Hepatocyte (in vitro differentiated cells): ENCODE measurements at regions not wholly inside any gene's neighbourhood (a gene's known extent, or its start where the extent isn't known, plus 50 kb on each side); places are given as distances from the start of the nearest gene placed in this dataset.
A peak's percentile ranks its signal among the peaks of the same experiment; 100 is the strongest.
"Not testable (repeated sequence)": the region's sequence is repeated elsewhere in the genome, so short reads cannot be mapped to it uniquely, and the experiment has no call there.

Source experiments
- DNase-seq: peaks from one replicate; pipeline ENCODE4 v3.0.0-alpha.2; 2016; ENCODE audit warnings: low spot score
- H2AFZ ChIP-seq: fragments of 200-600 bp; sonication (generic); 2 replicates; pipeline ENCODE4 v1.6.0; 2016; ENCODE audit warnings: antibody characterized with exemption, mild to moderate bottlenecking
- H3K27ac ChIP-seq: fragments of 200-600 bp; sonication (generic); 2 replicates; pipeline ENCODE4 v1.5.1; 2016; ENCODE audit warnings: mild to moderate bottlenecking
- H3K27me3 ChIP-seq: fragments of 200-600 bp; sonication (generic); 2 replicates; pipeline ENCODE4 v1.6.1; 2016
- H3K36me3 ChIP-seq: fragments of 200-600 bp; sonication (generic); replicated peaks from 2 replicates; pipeline ENCODE4 v1.5.1; 2016; ENCODE audit warnings: low read depth; ENCODE audit not compliant: insufficient read depth
- H3K4me1 ChIP-seq: fragments of 200-600 bp; sonication (generic); 2 replicates; pipeline ENCODE4 v1.5.1; 2016; ENCODE audit warnings: mild to moderate bottlenecking, moderate library complexity; ENCODE audit not compliant: insufficient read depth
- H3K4me2 ChIP-seq: fragments of 200-600 bp; sonication (generic); 2 replicates; pipeline ENCODE4 v1.6.0; 2016
- H3K4me3 ChIP-seq: fragments of 200-600 bp; sonication (generic); 2 replicates; pipeline ENCODE4 v1.5.1; 2016; ENCODE audit warnings: mild to moderate bottlenecking
- H3K79me2 ChIP-seq: fragments of 200-600 bp; sonication (generic); 2 replicates; pipeline ENCODE4 v1.6.0; 2017; ENCODE audit warnings: mild to moderate bottlenecking
- H3K9me2 ChIP-seq: fragments of 200-600 bp; sonication (generic); replicated peaks from 2 replicates; pipeline ENCODE4 v1.6.0; 2017; ENCODE audit warnings: mild to moderate bottlenecking; ENCODE audit not compliant: insufficient read depth
- H3K9me3 ChIP-seq: fragments of 200-600 bp; sonication (generic); 2 replicates; pipeline ENCODE4 v1.5.1; 2016; ENCODE audit warnings: low read depth, mild to moderate bottlenecking
- H4K20me1 ChIP-seq: fragments of 200-600 bp; sonication (generic); 2 replicates; pipeline ENCODE4 v1.6.0; 2016; ENCODE audit warnings: mild to moderate bottlenecking; ENCODE audit not compliant: insufficient read depth, poor library complexity, severe bottlenecking
- CTCF ChIP-seq: fragments of 200-600 bp; sonication (generic); IDR thresholded peaks from 2 replicates; pipeline ENCODE4 v1.5.1; 2016; ENCODE audit warnings: antibody characterized with exemption, mild to moderate bottlenecking; ENCODE audit not compliant: poor library complexity
- EZH2 ChIP-seq: fragments of 200-600 bp; sonication (generic); IDR thresholded peaks from 2 replicates; pipeline ENCODE4 v1.6.1; 2016; ENCODE audit warnings: antibody characterized with exemption, mild to moderate bottlenecking, borderline replicate concordance
- EZH2phosphoT487 ChIP-seq: fragments of 200-600 bp; sonication (generic); IDR thresholded peaks from one replicate; pipeline ENCODE4 v1.6.1; 2018; ENCODE audit warnings: antibody characterized with exemption, mild to moderate bottlenecking, low read depth, moderate library complexity; ENCODE audit not compliant: unreplicated experiment, severe bottlenecking
- WGBS: methylation state at CpG from one replicate; pipeline ENCODE4 v1.1.6; 2016; ENCODE audit warnings: low lambda C conversion rate; ENCODE audit errors: missing lambda C conversion rate; 5-methylcytosine and 5-hydroxymethylcytosine counted together

GRCh38 chr12:95371571-95371970 lies 102.4 kb upstream of the METAP2 start:
- Histone ChIP-seq H3K27me3 (no peaks in the 10 kb centered on the region), H3K9me3 (no peaks in the 10 kb centered on the region), H3K36me3 (no peaks in the 10 kb centered on the region), H3K79me2 (no peaks in the 10 kb centered on the region), H3K9me2 (no peaks in the 10 kb centered on the region), H2AFZ (no peak overlapping the region), H3K4me2 (no peak overlapping the region), H4K20me1 (no peaks in the 10 kb centered on the region), H3K4me1 (no peaks in the 10 kb centered on the region), H3K4me3 (no peak overlapping the region), H3K27ac (no peak overlapping the region)
- TF ChIP-seq EZH2 = no peak
- no peak for TF ChIP-seq EZH2phosphoT487
- no peak for TF ChIP-seq CTCF
- WGBS = 95% methylated on average over 5 of the region's 5 CpGs
- no peak for DNase-seq

- H3K4me2 ChIP-seq, H3K36me3 ChIP-seq, H3K27ac ChIP-seq, H3K9me2 ChIP-seq, H3K27me3 ChIP-seq, H3K4me1 ChIP-seq, H3K79me2 ChIP-seq, H3K4me3 ChIP-seq, H4K20me1 ChIP-seq, H3K9me3 ChIP-seq, H2AFZ ChIP-seq, DNase-seq: not testable (repeated sequence)
- 91% methylated on average over 12 of the region's 23 CpGs for WGBS
Measured at GRCh38 chr12:95379481-95379880, 94.5 kb upstream of the METAP2 start.

GRCh38 chr12:95380334-95380733 lies 93.6 kb upstream of the METAP2 start:
- not testable (repeated sequence) for H4K20me1 ChIP-seq, H3K4me3 ChIP-seq, H3K79me2 ChIP-seq, H3K9me3 ChIP-seq, DNase-seq, H3K36me3 ChIP-seq, H3K4me2 ChIP-seq, H2AFZ ChIP-seq, H3K9me2 ChIP-seq, H3K27me3 ChIP-seq, H3K27ac ChIP-seq, H3K4me1 ChIP-seq
- WGBS = 95% methylated on average over 13 of the region's 14 CpGs

GRCh38 chr12:95380997-95381786 lies 92.8 kb upstream of the METAP2 start:
- H3K36me3 ChIP-seq = no peaks in the 10 kb centered on the region
- H3K4me2 ChIP-seq = no peak overlapping the region
- DNase-seq = no peak
- H3K27me3 ChIP-seq = no peaks in the 10 kb centered on the region
- no peaks in the 10 kb centered on the region for H4K20me1 ChIP-seq
- H3K9me3 ChIP-seq = no peaks in the 10 kb centered on the region
- no peak overlapping the region for H3K4me3 ChIP-seq
- no peak for TF ChIP-seq EZH2phosphoT487
- no peak for TF ChIP-seq CTCF
- TF ChIP-seq EZH2 = no peak
- WGBS = 82% methylated on average over 5 of the region's 5 CpGs
- no peak overlapping the region for H3K27ac ChIP-seq
- no peaks in the 10 kb centered on the region for H3K4me1 ChIP-seq
- H3K9me2 ChIP-seq = no peaks in the 10 kb centered on the region
- no peaks in the 10 kb centered on the region for H3K79me2 ChIP-seq
- no peak overlapping the region for H2AFZ ChIP-seq

GRCh38 chr12:95383920-95384319 lies 90.0 kb upstream of the METAP2 start:
- H3K27me3 ChIP-seq, H3K4me3 ChIP-seq, H4K20me1 ChIP-seq, H2AFZ ChIP-seq, DNase-seq, H3K36me3 ChIP-seq, H3K4me1 ChIP-seq, H3K9me2 ChIP-seq, H3K9me3 ChIP-seq, H3K79me2 ChIP-seq: not testable (repeated sequence)
- H3K27ac ChIP-seq = peak overlapping the region; percentile 51
- peak overlapping the region; percentile 49 for H3K4me2 ChIP-seq
- WGBS = 63% methylated on average over 8 of the region's 8 CpGs
